ENCODE measurements at regions not wholly inside any gene's neighbourhood (a gene's known extent, or its start where the extent isn't known, plus 50 kb on each side); places are given as distances from the start of the nearest gene placed in this dataset.

- no peak for TF ChIP-seq EZH2phosphoT487 (IDR thresholded peaks at IDR 0.05; ENCODE audit: low read depth)
- TF ChIP-seq, protein P1, sequence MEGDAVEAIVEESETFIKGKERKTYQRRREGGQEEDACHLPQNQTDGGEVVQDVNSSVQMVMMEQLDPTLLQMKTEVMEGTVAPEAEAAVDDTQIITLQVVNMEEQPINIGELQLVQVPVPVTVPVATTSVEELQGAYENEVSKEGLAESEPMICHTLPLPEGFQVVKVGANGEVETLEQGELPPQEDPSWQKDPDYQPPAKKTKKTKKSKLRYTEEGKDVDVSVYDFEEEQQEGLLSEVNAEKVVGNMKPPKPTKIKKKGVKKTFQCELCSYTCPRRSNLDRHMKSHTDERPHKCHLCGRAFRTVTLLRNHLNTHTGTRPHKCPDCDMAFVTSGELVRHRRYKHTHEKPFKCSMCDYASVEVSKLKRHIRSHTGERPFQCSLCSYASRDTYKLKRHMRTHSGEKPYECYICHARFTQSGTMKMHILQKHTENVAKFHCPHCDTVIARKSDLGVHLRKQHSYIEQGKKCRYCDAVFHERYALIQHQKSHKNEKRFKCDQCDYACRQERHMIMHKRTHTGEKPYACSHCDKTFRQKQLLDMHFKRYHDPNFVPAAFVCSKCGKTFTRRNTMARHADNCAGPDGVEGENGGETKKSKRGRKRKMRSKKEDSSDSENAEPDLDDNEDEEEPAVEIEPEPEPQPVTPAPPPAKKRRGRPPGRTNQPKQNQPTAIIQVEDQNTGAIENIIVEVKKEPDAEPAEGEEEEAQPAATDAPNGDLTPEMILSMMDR (IDR thresholded peaks at IDR 0.05; ENCODE audit: low read depth, low read length): no peak
- Histone ChIP-seq H3K79me2 (ENCODE audit: low read length) (no peaks in the 10 kb centered on the region), H3K36me3 (replicated peaks; ENCODE audit: low read depth, low read length) (no peaks in the 10 kb centered on the region), H3K9me3 (ENCODE audit: insufficient read depth, low read length) (no peaks in the 10 kb centered on the region), H3K4me3 (ENCODE audit: low read length) (no peak overlapping the region), H3K27me3 (ENCODE audit: low read depth, low read length) (no peaks in the 10 kb centered on the region), H3K9ac (ENCODE audit: low read length) (no peak overlapping the region), H3K27ac (ENCODE audit: low read length) (no peak overlapping the region), H3K4me2 (ENCODE audit: low read length) (no peak overlapping the region), H4K20me1 (ENCODE audit: insufficient read depth, low read length) (no peaks in the 10 kb centered on the region), H3K4me1 (ENCODE audit: low read length) (no peaks in the 10 kb centered on the region), H2AFZ (ENCODE audit: low read depth, low read length) (no peak overlapping the region)
Measured at GRCh38 chr6:102746941-102747340, 1353.4 kb downstream of the GRIK2 start.

DNA sequence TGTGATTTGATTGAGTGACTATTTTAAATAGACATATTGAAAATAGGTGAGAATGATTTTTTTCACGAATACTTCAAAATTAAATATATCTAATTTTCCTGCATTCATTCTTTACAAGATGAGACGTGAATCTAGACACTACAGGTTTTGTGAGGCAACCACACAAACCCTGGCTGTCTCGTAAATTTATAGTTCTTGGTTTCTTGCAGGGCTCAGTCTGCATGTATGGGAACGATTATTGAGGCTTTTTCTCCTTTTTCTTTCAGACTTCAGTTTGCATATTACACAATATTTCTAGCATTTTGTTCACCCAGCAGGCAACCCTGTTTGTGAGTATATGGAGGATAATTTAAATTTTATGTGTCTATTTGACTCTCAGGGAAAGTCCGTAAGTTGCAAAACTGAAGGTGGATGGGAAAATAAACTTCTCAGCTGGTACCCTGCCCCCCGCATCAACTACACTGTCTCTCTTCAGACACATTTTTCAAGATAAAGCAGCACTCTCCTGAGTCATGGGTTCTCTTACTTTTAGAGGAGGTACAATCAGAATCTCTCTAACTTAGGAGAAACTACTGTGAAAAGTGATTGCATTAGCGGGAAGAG lies 1349.3 kb downstream of the GRIK2 start:
- H3K9me3 ChIP-seq (ENCODE audit: insufficient read depth, low read length): no peaks in the 10 kb centered on the region
- no peaks in the 10 kb centered on the region for H3K27me3 ChIP-seq (ENCODE audit: low read depth, low read length)
- no peaks in the 10 kb centered on the region for H3K79me2 ChIP-seq (ENCODE audit: low read length)
- no peak overlapping the region for H2AFZ ChIP-seq (ENCODE audit: low read depth, low read length)
- H3K36me3 ChIP-seq (replicated peaks; ENCODE audit: low read depth, low read length): no peaks in the 10 kb centered on the region
- no peaks in the 10 kb centered on the region for H3K4me1 ChIP-seq (ENCODE audit: low read length)
- H3K4me3 ChIP-seq (ENCODE audit: low read length): no peak overlapping the region
- no peaks in the 10 kb centered on the region for H4K20me1 ChIP-seq (ENCODE audit: insufficient read depth, low read length)
- H3K9ac ChIP-seq (ENCODE audit: low read length): no peak overlapping the region
- no peak overlapping the region for H3K4me2 ChIP-seq (ENCODE audit: low read length)
- H3K27ac ChIP-seq (ENCODE audit: low read length): no peak overlapping the region
- no peak for TF ChIP-seq EZH2phosphoT487 (IDR thresholded peaks at IDR 0.05; ENCODE audit: low read depth)
- TF ChIP-seq, protein P1 (IDR thresholded peaks at IDR 0.05; ENCODE audit: low read depth, low read length): no peak

DNA sequence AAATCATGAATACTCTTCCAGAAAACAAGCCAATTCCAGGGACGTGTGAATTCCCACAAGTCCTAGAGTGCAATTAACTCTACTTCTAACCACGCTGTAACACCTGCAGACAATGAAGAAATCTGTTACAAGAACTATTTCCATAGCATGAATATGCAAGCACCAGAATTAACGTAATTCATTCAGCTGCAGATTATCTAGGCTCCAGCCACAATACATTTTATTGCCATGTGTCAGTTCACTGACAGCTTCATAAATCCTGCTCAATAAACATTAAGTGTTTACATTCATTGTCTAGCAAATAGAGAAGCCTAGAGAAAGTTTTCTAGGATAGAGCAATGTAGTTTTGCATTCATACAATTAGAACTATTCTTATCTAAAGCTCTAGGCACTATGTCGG lies 1348.5 kb downstream of the GRIK2 start:
- no peak overlapping the region for H3K4me2 ChIP-seq (ENCODE audit: low read length)
- no peaks in the 10 kb centered on the region for H3K79me2 ChIP-seq (ENCODE audit: low read length)
- no peaks in the 10 kb centered on the region for H4K20me1 ChIP-seq (ENCODE audit: insufficient read depth, low read length)
- no peak overlapping the region for H3K27ac ChIP-seq (ENCODE audit: low read length)
- H3K9ac ChIP-seq (ENCODE audit: low read length): no peak overlapping the region
- H3K9me3 ChIP-seq (ENCODE audit: insufficient read depth, low read length): no peaks in the 10 kb centered on the region
- no peaks in the 10 kb centered on the region for H3K27me3 ChIP-seq (ENCODE audit: low read depth, low read length)
- no peaks in the 10 kb centered on the region for H3K4me1 ChIP-seq (ENCODE audit: low read length)
- H3K4me3 ChIP-seq (ENCODE audit: low read length): no peak overlapping the region
- H2AFZ ChIP-seq (ENCODE audit: low read depth, low read length): no peak overlapping the region
- TF ChIP-seq, protein P1 (IDR thresholded peaks at IDR 0.05; ENCODE audit: low read depth, low read length): no peak
- TF ChIP-seq EZH2phosphoT487 (IDR thresholded peaks at IDR 0.05; ENCODE audit: low read depth): no peak
- no peaks in the 10 kb centered on the region for H3K36me3 ChIP-seq (replicated peaks; ENCODE audit: low read depth, low read length)

DNA sequence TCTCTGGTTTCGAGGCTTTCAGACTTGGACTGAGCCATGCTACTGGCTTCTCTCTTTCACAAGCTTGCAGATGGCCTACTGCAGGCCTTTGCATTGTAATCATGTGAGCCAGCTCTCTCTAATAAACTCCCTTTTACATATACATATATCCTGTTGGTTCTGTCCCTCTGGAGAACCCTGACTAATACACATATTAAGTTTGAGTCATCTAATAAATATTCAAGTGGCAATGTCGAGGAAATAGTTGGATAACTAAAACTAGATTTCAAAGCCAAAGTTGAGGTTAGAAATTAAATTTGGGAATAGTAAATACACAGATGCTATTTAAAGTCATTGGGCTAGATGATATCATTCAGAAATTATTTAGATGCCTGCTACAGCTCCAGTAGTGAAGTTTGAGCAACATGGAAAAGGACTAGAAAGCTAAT lies 1343.4 kb downstream of the GRIK2 start:
- Histone ChIP-seq H3K27me3 (ENCODE audit: low read depth, low read length) (no peaks in the 10 kb centered on the region), H3K27ac (ENCODE audit: low read length) (no peak overlapping the region), H3K4me1 (ENCODE audit: low read length) (no peaks in the 10 kb centered on the region), H3K9ac (ENCODE audit: low read length) (no peak overlapping the region), H2AFZ (ENCODE audit: low read depth, low read length) (no peak overlapping the region), H3K36me3 (replicated peaks; ENCODE audit: low read depth, low read length) (no peaks in the 10 kb centered on the region), H3K79me2 (ENCODE audit: low read length) (no peaks in the 10 kb centered on the region), H3K4me2 (ENCODE audit: low read length) (no peak overlapping the region), H3K9me3 (ENCODE audit: insufficient read depth, low read length) (no peaks in the 10 kb centered on the region), H4K20me1 (ENCODE audit: insufficient read depth, low read length) (no peaks in the 10 kb centered on the region), H3K4me3 (ENCODE audit: low read length) (no peak overlapping the region)
- TF ChIP-seq, protein P1 (IDR thresholded peaks at IDR 0.05; ENCODE audit: low read depth, low read length): no peak
- TF ChIP-seq EZH2phosphoT487 (IDR thresholded peaks at IDR 0.05; ENCODE audit: low read depth): no peak
